ENCODE measurements at regions not wholly inside any gene's neighbourhood (a gene's known extent, or its start where the extent isn't known, plus 50 kb on each side); places are given as distances from the start of the nearest gene placed in this dataset.

DNA sequence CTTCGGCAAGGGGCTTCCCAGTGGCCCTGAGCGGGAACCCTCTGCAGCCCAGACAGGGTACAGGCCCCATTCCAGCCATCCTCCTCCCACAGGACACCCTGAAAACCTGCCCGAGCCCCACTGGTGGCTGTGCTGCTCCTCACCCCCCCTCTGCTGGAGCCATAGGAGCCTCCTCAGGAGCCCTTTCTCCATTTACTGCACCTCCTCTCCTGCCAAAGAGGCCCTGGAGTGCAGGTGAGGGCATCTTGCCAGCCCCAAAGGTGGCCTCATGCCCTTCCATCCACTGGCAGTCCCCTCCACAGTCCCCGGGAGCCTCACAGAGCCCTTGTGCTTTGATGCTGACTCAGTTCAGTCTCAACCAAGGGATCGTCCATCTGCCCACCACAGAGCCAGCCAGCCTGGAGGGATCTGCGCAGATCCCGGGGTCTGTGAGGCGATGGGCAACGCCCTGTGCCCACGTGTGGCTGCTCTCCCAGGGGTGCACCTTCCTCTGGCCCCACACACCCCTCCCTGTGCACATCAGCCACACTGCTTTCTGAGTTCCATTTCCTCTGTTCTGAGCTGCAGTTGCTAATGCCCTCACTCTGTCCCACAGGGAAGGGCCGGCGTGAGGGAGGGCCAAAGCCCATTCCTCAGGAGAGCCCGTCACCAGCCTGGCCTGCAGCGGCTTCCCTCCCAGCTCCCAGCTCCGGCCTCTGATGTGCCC is 228.5 kb downstream of the DLL1 start:
- no peak overlapping the region for H3K14ac ChIP-seq (ENCODE audit: low read length in 2 of 2)
- peaks cover 0 to 8% of the 10 kb centered on the region in 2 experiments for H3K27me3 ChIP-seq (ENCODE audit: control insufficient read depth in 1 of 2, insufficient read depth in 1 of 2, low read length in 2 of 2)
- H3K18ac ChIP-seq (ENCODE audit: low read depth in 1 of 2, low read length in 2 of 2): no peak overlapping the region
- H3K27ac ChIP-seq (ENCODE audit: low read length, poor library complexity, severe bottlenecking): no peak overlapping the region
- no peak overlapping the region for H2AK5ac ChIP-seq (ENCODE audit: low read length, severe bottlenecking)
- H4K91ac ChIP-seq (ENCODE audit: low read length): no peak overlapping the region
- no peak overlapping the region for H3K4me3 ChIP-seq (ENCODE audit: insufficient read depth in 1 of 2, low read depth in 1 of 2, low read length in 2 of 2)
- no peak for DNase-seq
- no peak overlapping the region for H2AFZ ChIP-seq (ENCODE audit: low read depth, low read length)
- WGBS: 88% methylated on average over 15 of the region's 15 CpGs
- H3K4ac ChIP-seq (ENCODE audit: low read depth in 1 of 2, low read length in 2 of 2): no peak overlapping the region
- no peak overlapping the region for H3K9ac ChIP-seq (ENCODE audit: low read length)
- H4K8ac ChIP-seq (ENCODE audit: low read length): no peak overlapping the region
- H2BK12ac ChIP-seq (ENCODE audit: low read length in 2 of 2): no peak overlapping the region
- no peak overlapping the region for H3K4me2 ChIP-seq (ENCODE audit: low read length, poor library complexity, severe bottlenecking)
- no peaks in the 10 kb centered on the region for H3K79me1 ChIP-seq (replicated peaks; ENCODE audit: low read length, poor library complexity, severe bottlenecking)
- no peak overlapping the region for H3K23ac ChIP-seq (ENCODE audit: low read length in 2 of 2)
- no peaks in the 10 kb centered on the region for H3K4me1 ChIP-seq (ENCODE audit: control insufficient read depth, insufficient read depth, low read depth, low read length)
- no peak overlapping the region for H2BK120ac ChIP-seq (ENCODE audit: low read depth, low read length)
- no peak overlapping the region for H2BK15ac ChIP-seq (ENCODE audit: low read depth, poor library complexity, severe bottlenecking)
- no peaks in the 10 kb centered on the region for H3K36me3 ChIP-seq (ENCODE audit: control insufficient read depth in 1 of 2, insufficient read depth in 2 of 2, low read depth in 1 of 2, low read length in 2 of 2)
- H2BK5ac ChIP-seq (ENCODE audit: low read depth, low read length, poor library complexity, severe bottlenecking): no peak overlapping the region
- no peaks in the 10 kb centered on the region for H3K9me3 ChIP-seq (ENCODE audit: control insufficient read depth, low read length)

DNA sequence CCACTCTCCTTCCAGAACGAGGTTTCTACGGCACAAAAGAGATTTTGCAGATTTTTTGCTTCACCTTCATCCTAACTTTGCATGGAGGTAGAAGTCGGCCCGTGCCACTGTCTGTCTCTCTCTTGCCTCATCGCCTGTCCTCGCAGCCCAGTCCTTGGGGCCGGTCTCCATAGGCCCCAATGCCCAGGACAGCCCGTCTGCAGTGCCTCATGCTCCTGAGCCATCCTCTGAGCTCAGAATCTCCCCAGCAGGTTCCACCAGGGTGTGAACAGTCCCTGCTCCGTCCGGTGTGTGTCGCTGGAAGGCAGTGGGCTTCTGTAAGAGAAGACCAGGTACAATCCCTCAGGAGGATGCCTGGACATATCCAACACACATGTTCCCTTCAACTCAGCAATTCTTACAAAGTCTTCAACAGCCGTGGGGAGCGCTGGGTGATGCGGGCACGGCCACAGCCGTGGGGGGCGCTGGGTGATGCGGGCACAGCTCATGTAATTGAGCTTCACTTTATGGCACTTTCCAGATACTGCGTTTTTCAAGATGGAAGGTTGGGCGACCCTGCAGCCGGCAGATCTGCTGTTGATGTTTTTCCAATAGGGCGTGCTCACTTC is 231.9 kb downstream of the DLL1 start:
- H2BK5ac ChIP-seq (ENCODE audit: low read depth, low read length, poor library complexity, severe bottlenecking): no peak overlapping the region
- H3K14ac ChIP-seq (ENCODE audit: low read length in 2 of 2): no peak overlapping the region
- H3K27me3 ChIP-seq (ENCODE audit: control insufficient read depth in 1 of 2, insufficient read depth in 1 of 2, low read length in 2 of 2): peaks cover 0 to 7% of the 10 kb centered on the region in 2 experiments
- H3K36me3 ChIP-seq (ENCODE audit: control insufficient read depth in 1 of 2, insufficient read depth in 2 of 2, low read depth in 1 of 2, low read length in 2 of 2): no peaks in the 10 kb centered on the region
- no peak overlapping the region for H3K9ac ChIP-seq (ENCODE audit: low read length)
- no peak overlapping the region for H3K4me3 ChIP-seq (ENCODE audit: insufficient read depth in 1 of 2, low read depth in 1 of 2, low read length in 2 of 2)
- H3K4me1 ChIP-seq (ENCODE audit: control insufficient read depth, insufficient read depth, low read depth, low read length): no peaks in the 10 kb centered on the region
- H2BK12ac ChIP-seq (ENCODE audit: low read length in 2 of 2): no peak overlapping the region
- H2AFZ ChIP-seq (ENCODE audit: low read depth, low read length): no peak overlapping the region
- no peak overlapping the region for H3K27ac ChIP-seq (ENCODE audit: low read length, poor library complexity, severe bottlenecking)
- H3K23ac ChIP-seq (ENCODE audit: low read length in 2 of 2): no peak overlapping the region
- no peak overlapping the region for H2BK120ac ChIP-seq (ENCODE audit: low read depth, low read length)
- 89% methylated on average over 21 of the region's 22 CpGs for WGBS
- no peak for DNase-seq
- no peak overlapping the region for H4K8ac ChIP-seq (ENCODE audit: low read length)
- H3K18ac ChIP-seq (ENCODE audit: low read depth in 1 of 2, low read length in 2 of 2): no peak overlapping the region
- no peak overlapping the region for H2BK15ac ChIP-seq (ENCODE audit: low read depth, poor library complexity, severe bottlenecking)
- no peaks in the 10 kb centered on the region for H3K79me1 ChIP-seq (replicated peaks; ENCODE audit: low read length, poor library complexity, severe bottlenecking)
- no peak overlapping the region for H3K4ac ChIP-seq (ENCODE audit: low read depth in 1 of 2, low read length in 2 of 2)
- no peak overlapping the region for H3K4me2 ChIP-seq (ENCODE audit: low read length, poor library complexity, severe bottlenecking)
- H3K9me3 ChIP-seq (ENCODE audit: control insufficient read depth, low read length): no peaks in the 10 kb centered on the region
- no peak overlapping the region for H2AK5ac ChIP-seq (ENCODE audit: low read length, severe bottlenecking)
- no peak overlapping the region for H4K91ac ChIP-seq (ENCODE audit: low read length)

DNA sequence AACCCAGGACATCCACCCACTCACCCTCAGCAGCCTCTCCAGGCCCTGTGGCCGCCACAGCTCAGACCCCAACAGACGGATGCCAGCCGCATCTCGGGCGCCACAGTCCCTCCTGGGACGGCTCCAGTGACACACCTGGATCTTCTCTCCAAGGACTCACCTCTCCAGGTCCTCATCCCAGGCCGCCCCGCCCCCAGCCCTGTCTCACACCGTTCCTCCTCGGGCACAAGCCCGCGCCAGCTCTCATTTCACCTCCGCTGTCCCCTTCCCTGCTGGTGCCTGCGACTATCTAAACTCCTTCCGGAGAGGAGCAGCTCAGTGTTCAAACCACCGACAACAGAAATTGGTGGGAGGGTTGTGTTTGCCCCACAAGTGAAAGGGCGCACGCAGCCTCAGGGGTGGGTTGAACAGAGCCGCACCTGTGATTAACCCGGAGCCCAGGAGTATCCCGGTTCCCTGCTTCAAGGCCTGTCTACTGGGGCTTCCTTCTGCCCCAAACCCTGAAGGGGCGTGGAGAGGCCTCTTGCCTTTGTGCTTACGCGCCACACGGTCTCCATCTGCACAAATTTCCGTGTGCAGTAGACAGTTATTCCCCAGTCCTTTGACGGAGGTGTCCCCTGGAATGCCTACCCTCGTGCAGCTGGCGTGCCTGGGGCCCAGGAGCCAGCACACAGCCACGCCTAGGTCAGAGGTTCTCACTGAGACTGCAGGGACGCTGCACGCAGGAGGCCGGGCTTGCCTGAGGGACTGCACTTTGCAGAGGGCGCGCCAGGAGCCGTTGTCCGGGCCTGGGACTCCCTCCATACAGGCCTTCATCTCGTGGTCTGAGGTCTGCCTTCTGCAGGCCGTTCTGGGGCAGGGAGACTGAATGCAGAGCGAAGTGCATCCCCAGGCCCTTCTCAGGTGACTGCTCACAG is 232.7 kb downstream of the DLL1 start:
- Histone ChIP-seq H3K9ac (ENCODE audit: low read length) (no peak overlapping the region), H3K14ac (ENCODE audit: low read length in 2 of 2) (peak overlapping the region in 1 of 2 experiments; percentile 36), H2BK12ac (ENCODE audit: low read length in 2 of 2) (no peak overlapping the region), H3K4me3 (ENCODE audit: insufficient read depth in 1 of 2, low read depth in 1 of 2, low read length in 2 of 2) (no peak overlapping the region), H2AFZ (ENCODE audit: low read depth, low read length) (no peak overlapping the region), H3K23ac (ENCODE audit: low read length in 2 of 2) (no peak overlapping the region), H2BK120ac (ENCODE audit: low read depth, low read length) (no peak overlapping the region), H3K27me3 (ENCODE audit: control insufficient read depth in 1 of 2, insufficient read depth in 1 of 2, low read length in 2 of 2) (peaks cover 0 to 4% of the 10 kb centered on the region in 2 experiments), H4K91ac (ENCODE audit: low read length) (no peak overlapping the region), H2BK5ac (ENCODE audit: low read depth, low read length, poor library complexity, severe bottlenecking) (no peak overlapping the region), H3K4me1 (ENCODE audit: control insufficient read depth, insufficient read depth, low read depth, low read length) (no peaks in the 10 kb centered on the region), H3K4me2 (ENCODE audit: low read length, poor library complexity, severe bottlenecking) (no peak overlapping the region), H3K9me3 (ENCODE audit: control insufficient read depth, low read length) (no peaks in the 10 kb centered on the region), H2BK15ac (ENCODE audit: low read depth, poor library complexity, severe bottlenecking) (no peak overlapping the region), H3K36me3 (ENCODE audit: control insufficient read depth in 1 of 2, insufficient read depth in 2 of 2, low read depth in 1 of 2, low read length in 2 of 2) (no peaks in the 10 kb centered on the region), H3K27ac (ENCODE audit: low read length, poor library complexity, severe bottlenecking) (no peak overlapping the region), H4K8ac (ENCODE audit: low read length) (no peak overlapping the region), H3K18ac (ENCODE audit: low read depth in 1 of 2, low read length in 2 of 2) (no peak overlapping the region), H3K79me1 (replicated peaks; ENCODE audit: low read length, poor library complexity, severe bottlenecking) (no peaks in the 10 kb centered on the region), H2AK5ac (ENCODE audit: low read length, severe bottlenecking) (no peak overlapping the region), H3K4ac (ENCODE audit: low read depth in 1 of 2, low read length in 2 of 2) (no peak overlapping the region)
- WGBS: 78% methylated on average over 40 of the region's 40 CpGs
- no peak for DNase-seq

Measured in mesenchymal stem cell (in vitro differentiated cells and primary cell).